ENCODE measurements at regions not wholly inside any gene's neighbourhood (a gene's known extent, or its start where the extent isn't known, plus 50 kb on each side); places are given as distances from the start of the nearest gene placed in this dataset.

DNA sequence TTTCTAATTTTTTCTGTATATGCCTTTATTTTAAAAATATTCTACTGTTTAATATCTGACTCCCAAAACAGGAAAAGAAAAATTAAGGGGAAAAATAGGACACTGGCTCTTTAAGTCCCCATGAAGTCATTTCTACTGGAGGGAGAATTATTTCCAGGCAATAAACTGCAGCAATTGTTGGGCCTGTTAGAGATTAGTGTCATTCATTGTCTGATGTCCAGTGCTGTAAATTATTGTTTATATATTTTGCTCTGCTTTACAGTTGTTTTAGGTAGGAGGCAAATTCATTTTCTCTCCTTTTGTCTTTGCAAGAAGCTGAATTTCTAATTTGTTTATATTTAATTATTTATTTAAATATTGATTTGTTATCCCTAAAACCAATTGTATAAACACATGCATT, 906.0 kb upstream of the CDH10 start:
- TF ChIP-seq, protein P1, sequence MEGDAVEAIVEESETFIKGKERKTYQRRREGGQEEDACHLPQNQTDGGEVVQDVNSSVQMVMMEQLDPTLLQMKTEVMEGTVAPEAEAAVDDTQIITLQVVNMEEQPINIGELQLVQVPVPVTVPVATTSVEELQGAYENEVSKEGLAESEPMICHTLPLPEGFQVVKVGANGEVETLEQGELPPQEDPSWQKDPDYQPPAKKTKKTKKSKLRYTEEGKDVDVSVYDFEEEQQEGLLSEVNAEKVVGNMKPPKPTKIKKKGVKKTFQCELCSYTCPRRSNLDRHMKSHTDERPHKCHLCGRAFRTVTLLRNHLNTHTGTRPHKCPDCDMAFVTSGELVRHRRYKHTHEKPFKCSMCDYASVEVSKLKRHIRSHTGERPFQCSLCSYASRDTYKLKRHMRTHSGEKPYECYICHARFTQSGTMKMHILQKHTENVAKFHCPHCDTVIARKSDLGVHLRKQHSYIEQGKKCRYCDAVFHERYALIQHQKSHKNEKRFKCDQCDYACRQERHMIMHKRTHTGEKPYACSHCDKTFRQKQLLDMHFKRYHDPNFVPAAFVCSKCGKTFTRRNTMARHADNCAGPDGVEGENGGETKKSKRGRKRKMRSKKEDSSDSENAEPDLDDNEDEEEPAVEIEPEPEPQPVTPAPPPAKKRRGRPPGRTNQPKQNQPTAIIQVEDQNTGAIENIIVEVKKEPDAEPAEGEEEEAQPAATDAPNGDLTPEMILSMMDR (conservative IDR thresholded peaks at IDR 0.05; ENCODE audit: low read length) = no peak
- no peak for TF ChIP-seq EZH2phosphoT487 (IDR thresholded peaks at IDR 0.05; ENCODE audit: borderline replicate concordance, low read depth, low read length)

Measured in OCI-LY7 (cell line).